ENCODE measurements at regions not wholly inside any gene's neighbourhood (a gene's known extent, or its start where the extent isn't known, plus 50 kb on each side); places are given as distances from the start of the nearest gene placed in this dataset.
"Not testable (repeated sequence)": the region's sequence is repeated elsewhere in the genome, so short reads cannot be mapped to it uniquely, and the experiment has no call there.

DNA sequence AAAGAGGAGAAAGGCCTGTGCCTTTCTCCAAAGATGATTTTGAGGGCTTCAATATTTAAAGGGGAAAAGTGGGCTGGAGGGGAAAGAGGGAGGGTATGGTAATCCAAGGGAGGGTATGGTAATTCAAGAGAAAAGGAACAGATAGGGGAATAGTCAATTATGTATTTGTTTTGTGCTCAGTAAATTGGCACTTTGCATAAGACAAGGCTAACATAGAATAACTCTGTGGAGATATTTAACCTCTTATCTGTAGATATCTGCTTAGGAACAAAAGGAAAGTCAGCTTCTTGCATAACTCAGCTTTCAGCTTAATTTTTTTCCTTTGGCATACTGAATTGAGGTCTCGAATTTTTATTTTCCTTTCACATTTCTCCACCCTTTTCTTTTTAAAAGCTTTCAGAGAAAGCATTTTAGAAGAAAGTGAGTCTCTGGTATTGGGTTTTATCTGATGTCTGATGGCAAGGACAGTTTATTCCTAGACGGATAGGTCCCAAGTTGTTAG is 119.9 kb upstream of the F3 start:
- H3K9me3 ChIP-seq (ENCODE audit: low read depth, low read length, poor library complexity, severe bottlenecking): no peaks in the 10 kb centered on the region
- POLR2A ChIA-PET (ENCODE audit: low non-redundant PET): no interaction called here
- no peaks in the 10 kb centered on the region for H3K36me3 ChIP-seq (ENCODE audit: insufficient read depth, low read length, poor library complexity, severe bottlenecking)
- BruUV-seq (replicated peaks): no TSS peak
- intact Hi-C loops (cut with micrococcal nuclease; ENCODE audit: unreplicated experiment): no loop called here
- CTCF ChIA-PET: no interaction called here
- peaks cover 7% of the 10 kb centered on the region for H3K4me1 ChIP-seq (ENCODE audit: insufficient read depth, low read length, poor library complexity, severe bottlenecking)
- H3K4me3 ChIP-seq (ENCODE audit: low read depth, low read length, poor library complexity, severe bottlenecking): no peak overlapping the region
- no peak overlapping the region for H3K27ac ChIP-seq (ENCODE audit: low read depth, low read length, poor library complexity, severe bottlenecking)
- no peaks in the 10 kb centered on the region for H3K27me3 ChIP-seq (replicated peaks; ENCODE audit: insufficient read depth, low read depth, low read length, poor library complexity)
- TF ChIP-seq, protein P1, sequence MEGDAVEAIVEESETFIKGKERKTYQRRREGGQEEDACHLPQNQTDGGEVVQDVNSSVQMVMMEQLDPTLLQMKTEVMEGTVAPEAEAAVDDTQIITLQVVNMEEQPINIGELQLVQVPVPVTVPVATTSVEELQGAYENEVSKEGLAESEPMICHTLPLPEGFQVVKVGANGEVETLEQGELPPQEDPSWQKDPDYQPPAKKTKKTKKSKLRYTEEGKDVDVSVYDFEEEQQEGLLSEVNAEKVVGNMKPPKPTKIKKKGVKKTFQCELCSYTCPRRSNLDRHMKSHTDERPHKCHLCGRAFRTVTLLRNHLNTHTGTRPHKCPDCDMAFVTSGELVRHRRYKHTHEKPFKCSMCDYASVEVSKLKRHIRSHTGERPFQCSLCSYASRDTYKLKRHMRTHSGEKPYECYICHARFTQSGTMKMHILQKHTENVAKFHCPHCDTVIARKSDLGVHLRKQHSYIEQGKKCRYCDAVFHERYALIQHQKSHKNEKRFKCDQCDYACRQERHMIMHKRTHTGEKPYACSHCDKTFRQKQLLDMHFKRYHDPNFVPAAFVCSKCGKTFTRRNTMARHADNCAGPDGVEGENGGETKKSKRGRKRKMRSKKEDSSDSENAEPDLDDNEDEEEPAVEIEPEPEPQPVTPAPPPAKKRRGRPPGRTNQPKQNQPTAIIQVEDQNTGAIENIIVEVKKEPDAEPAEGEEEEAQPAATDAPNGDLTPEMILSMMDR (conservative IDR thresholded peaks at IDR 0.05; ENCODE audit: low read depth, low read length): no peak
- TF ChIP-seq EZH2 (IDR thresholded peaks at IDR 0.05; ENCODE audit: borderline replicate concordance, low read depth, low read length, poor library complexity, severe bottlenecking): no peak
- DNase-seq (ENCODE audit: low spot score): no peak

DNA sequence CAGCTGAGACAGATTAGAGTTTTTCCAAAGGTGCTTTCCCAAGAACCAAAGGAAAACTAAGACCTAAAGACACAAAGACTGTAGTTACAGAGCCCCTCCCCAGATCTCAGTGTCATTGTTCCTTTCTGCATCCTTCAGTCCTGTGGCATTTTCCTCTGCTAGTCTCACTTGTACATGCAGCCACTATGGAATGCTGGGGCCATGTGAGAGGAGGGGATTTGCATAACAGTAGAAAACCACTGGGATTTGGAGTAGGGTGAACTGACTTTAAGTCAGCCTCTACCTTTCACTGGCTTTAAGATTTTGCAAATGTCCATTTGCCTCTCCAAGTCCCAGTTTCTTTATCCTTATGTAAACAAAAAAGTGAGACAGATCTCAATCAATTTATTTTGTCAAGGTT is 119.4 kb upstream of the F3 start:
- Histone ChIP-seq H3K9me3 (ENCODE audit: low read depth, low read length, poor library complexity, severe bottlenecking) (no peaks in the 10 kb centered on the region), H3K36me3 (ENCODE audit: insufficient read depth, low read length, poor library complexity, severe bottlenecking) (no peaks in the 10 kb centered on the region), H3K4me1 (ENCODE audit: insufficient read depth, low read length, poor library complexity, severe bottlenecking) (peaks cover 2% of the 10 kb centered on the region), H3K4me3 (ENCODE audit: low read depth, low read length, poor library complexity, severe bottlenecking) (no peak overlapping the region), H3K27me3 (replicated peaks; ENCODE audit: insufficient read depth, low read depth, low read length, poor library complexity) (no peaks in the 10 kb centered on the region), H3K27ac (ENCODE audit: low read depth, low read length, poor library complexity, severe bottlenecking) (no peak overlapping the region)
- intact Hi-C loops (cut with micrococcal nuclease; ENCODE audit: unreplicated experiment): no loop called here
- TF ChIP-seq, protein P1 (conservative IDR thresholded peaks at IDR 0.05; ENCODE audit: low read depth, low read length): no peak
- no peak for TF ChIP-seq EZH2 (IDR thresholded peaks at IDR 0.05; ENCODE audit: borderline replicate concordance, low read depth, low read length, poor library complexity, severe bottlenecking)
- no peak for DNase-seq (ENCODE audit: low spot score)
- ChIA-PET POLR2A (ENCODE audit: low non-redundant PET) (no interaction called here), CTCF (no interaction called here)
- no TSS peak for BruUV-seq (replicated peaks)

DNA sequence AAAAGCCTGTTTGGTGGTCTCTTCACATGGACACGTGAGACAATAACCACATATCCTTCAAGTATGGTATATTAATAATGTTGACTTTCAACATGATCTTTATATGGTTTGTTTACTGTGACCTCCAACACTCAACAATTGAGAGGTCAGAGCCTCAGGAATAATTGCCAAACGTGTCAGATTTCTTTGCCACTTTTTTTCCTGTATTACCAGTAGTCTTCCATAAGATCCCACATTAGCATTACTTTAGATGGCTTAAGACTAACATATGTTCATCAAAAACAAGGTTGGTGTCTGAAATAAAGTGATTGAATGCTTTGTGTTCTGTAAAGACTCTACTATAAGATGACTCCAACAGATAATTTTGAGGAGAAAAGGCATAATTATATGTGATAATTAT is 118.7 kb upstream of the F3 start:
- intact Hi-C loops (cut with micrococcal nuclease; ENCODE audit: unreplicated experiment): no loop called here
- ChIA-PET CTCF (no interaction called here), POLR2A (ENCODE audit: low non-redundant PET) (no interaction called here)
- Histone ChIP-seq H3K36me3 (ENCODE audit: insufficient read depth, low read length, poor library complexity, severe bottlenecking) (no peaks in the 10 kb centered on the region), H3K27ac (ENCODE audit: low read depth, low read length, poor library complexity, severe bottlenecking) (no peak overlapping the region), H3K9me3 (ENCODE audit: low read depth, low read length, poor library complexity, severe bottlenecking) (no peaks in the 10 kb centered on the region), H3K4me1 (ENCODE audit: insufficient read depth, low read length, poor library complexity, severe bottlenecking) (no peaks in the 10 kb centered on the region), H3K27me3 (replicated peaks; ENCODE audit: insufficient read depth, low read depth, low read length, poor library complexity) (no peaks in the 10 kb centered on the region), H3K4me3 (ENCODE audit: low read depth, low read length, poor library complexity, severe bottlenecking) (no peak overlapping the region)
- no peak for DNase-seq (ENCODE audit: low spot score)
- BruUV-seq (replicated peaks): no TSS peak
- TF ChIP-seq EZH2 (IDR thresholded peaks at IDR 0.05; ENCODE audit: borderline replicate concordance, low read depth, low read length, poor library complexity, severe bottlenecking): no peak
- TF ChIP-seq, protein P1 (conservative IDR thresholded peaks at IDR 0.05; ENCODE audit: low read depth, low read length): no peak

DNA sequence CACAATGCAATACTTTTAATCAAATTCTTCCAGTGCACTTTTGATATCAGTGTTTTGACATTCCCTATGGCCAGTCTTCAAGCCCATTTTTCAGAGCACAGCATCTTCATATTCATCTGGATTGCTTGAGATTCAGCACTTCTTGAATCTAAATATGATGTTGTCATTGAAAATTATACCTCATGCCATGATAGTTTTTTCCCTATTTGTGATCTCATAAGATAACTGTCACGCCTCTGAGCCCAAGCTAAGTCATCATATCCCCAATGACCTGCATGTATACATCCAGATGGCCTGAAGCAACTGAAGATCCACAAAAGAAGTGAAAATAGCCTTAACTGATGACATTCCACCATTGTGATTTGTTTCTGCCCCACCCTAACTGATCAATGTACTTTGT is 117.6 kb upstream of the F3 start:
- DNase-seq (ENCODE audit: low spot score); H3K4me1 ChIP-seq (ENCODE audit: insufficient read depth, low read length, poor library complexity, severe bottlenecking); H3K27ac ChIP-seq (ENCODE audit: low read depth, low read length, poor library complexity, severe bottlenecking); H3K36me3 ChIP-seq (ENCODE audit: insufficient read depth, low read length, poor library complexity, severe bottlenecking); H3K27me3 ChIP-seq (replicated peaks; ENCODE audit: insufficient read depth, low read depth, low read length, poor library complexity); BruUV-seq (replicated peaks); H3K4me3 ChIP-seq (ENCODE audit: low read depth, low read length, poor library complexity, severe bottlenecking); intact Hi-C loops (cut with micrococcal nuclease; ENCODE audit: unreplicated experiment); POLR2A ChIA-PET (ENCODE audit: low non-redundant PET); CTCF ChIA-PET; H3K9me3 ChIP-seq (ENCODE audit: low read depth, low read length, poor library complexity, severe bottlenecking): not testable (repeated sequence)

Measured in A673 (cell line).